NCI-H2196 (cell line): ENCODE measurements at regions not wholly inside any gene's neighbourhood (a gene's known extent, or its start where the extent isn't known, plus 50 kb on each side); places are given as distances from the start of the nearest gene placed in this dataset.
"Not testable (repeated sequence)": the region's sequence is repeated elsewhere in the genome, so short reads cannot be mapped to it uniquely, and the experiment has no call there.

ENCODE experiments used
- DNase-seq: peaks from one replicate; lab custom pipeline; 2025; ENCODE audit not compliant: unreplicated experiment; lab: John Stamatoyannopoulos, UW

DNA sequence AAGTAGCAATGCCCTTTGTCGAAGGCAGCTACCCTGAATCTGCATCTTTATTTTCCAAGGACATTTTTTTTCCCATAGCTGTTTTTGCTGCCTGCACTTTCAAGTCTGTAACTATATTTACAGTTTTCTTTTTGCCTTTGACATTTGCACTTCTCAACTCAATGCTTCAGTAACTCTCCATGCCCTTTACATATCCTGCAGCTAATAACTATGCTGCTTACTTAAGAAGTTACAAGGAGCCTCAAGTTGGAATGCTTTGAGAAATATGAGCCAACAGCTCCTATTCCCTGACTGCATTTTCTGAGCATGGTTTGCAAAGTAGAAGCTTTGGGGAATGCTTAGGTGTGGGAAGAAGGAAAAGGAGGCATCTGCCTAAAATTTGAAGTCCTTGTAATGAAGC lies 194.8 kb upstream of the TRPC7 start:
- no peak for DNase-seq

GRCh38 chr5:136559651-136560050 lies 194.3 kb upstream of the TRPC7 start:
- no peak for DNase-seq

- not testable (repeated sequence) for DNase-seq
These were observed 181.8 kb upstream of the TRPC7 start for GRCh38 chr5:136547096-136547495.

GRCh38 chr5:136546441-136546840 lies 181.1 kb upstream of the TRPC7 start:
- not testable (repeated sequence) for DNase-seq

GRCh38 chr5:136545031-136545430 lies 179.7 kb upstream of the TRPC7 start:
- not testable (repeated sequence) for DNase-seq

DNA sequence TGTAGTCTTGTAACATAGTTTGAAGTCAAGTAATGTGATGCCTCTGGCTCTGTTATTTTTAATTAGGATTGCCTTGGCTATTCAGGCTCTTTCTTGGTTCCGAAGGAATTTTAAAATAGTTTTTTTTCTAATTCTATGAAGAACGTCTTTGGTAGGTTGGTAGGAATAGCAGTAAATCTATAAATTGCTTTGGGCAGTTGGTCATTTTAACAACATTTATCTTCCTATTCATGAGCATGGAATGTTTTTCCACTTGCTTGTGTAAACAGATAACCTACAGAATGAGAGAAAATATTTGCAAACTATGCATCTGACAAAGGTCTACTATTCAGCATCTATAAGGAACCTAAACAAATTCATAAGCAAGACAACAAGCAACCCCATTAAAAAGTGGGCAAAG lies 173.2 kb upstream of the TRPC7 start:
- DNase-seq = no peak

DNA sequence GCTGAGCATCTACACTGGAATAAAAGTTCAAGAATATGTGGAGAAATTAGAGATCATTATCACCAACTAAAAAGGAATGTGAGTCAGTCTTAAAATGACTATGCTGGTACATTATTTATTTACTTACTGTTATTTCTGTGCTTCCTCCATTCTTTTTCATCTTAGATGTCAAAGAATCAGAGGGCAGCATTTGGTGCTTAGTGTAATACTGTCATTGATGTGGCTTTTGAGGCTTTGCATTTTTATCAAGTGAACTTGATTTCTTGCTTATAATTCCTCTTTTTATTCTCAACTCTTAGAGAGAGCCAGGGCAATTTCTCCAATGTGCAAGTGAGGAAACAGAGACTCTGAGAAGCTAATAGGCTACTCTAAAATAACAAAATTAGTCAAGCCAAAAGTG lies 163.7 kb upstream of the TRPC7 start:
- DNase-seq = no peak

DNA sequence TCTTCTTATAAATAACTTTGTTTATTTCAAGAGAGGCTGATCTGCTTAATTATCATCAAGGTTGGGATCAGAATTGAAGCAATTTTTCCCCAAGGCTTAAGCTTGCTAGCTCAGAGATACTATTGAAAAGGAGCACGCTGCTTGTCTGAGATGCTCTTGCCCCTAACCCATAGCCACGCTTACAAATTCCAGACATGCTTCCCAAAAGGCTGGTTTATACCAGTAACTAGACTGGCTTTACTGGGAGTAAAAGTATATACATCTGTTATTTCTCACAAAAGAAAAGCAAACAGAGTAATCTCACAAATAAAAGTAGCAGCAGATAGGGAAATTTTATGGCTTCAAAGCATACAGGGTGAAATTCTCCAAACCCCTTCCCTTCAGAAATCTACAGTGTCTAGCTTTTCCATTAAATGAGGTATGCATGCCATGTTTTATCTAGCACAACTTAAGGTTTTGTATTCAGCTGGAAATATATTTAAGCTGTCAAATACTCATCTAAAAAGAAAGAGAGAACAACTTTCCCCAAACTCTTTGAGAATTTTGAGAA lies 163.2 kb upstream of the TRPC7 start:
- no peak for DNase-seq

GRCh38 chr5:136527311-136527710 lies 162.0 kb upstream of the TRPC7 start:
- no peak for DNase-seq

GRCh38 chr5:136526791-136527190 lies 161.4 kb upstream of the TRPC7 start:
- DNase-seq = no peak

DNA sequence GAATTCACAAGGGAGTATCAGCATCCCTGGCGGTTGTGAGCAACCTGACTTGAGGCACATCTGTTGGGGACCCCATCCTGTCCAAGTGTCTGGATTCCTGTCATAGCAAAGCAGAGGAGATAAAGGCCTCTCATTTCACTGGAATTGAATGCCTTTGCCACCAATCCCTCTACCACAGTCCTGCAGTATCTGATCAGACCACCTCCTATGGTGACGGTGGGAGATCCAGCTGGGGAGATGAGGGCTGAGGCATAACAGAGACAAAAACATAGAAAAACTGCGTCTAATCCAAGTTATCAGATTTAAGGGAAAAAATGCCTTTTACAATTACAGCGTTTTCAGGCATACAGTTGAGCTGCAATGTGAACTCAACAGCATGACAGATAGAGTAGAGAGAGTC lies 160.7 kb upstream of the TRPC7 start:
- no peak for DNase-seq

GRCh38 chr5:136525597-136525996 lies 160.3 kb upstream of the TRPC7 start:
- no peak for DNase-seq

DNA sequence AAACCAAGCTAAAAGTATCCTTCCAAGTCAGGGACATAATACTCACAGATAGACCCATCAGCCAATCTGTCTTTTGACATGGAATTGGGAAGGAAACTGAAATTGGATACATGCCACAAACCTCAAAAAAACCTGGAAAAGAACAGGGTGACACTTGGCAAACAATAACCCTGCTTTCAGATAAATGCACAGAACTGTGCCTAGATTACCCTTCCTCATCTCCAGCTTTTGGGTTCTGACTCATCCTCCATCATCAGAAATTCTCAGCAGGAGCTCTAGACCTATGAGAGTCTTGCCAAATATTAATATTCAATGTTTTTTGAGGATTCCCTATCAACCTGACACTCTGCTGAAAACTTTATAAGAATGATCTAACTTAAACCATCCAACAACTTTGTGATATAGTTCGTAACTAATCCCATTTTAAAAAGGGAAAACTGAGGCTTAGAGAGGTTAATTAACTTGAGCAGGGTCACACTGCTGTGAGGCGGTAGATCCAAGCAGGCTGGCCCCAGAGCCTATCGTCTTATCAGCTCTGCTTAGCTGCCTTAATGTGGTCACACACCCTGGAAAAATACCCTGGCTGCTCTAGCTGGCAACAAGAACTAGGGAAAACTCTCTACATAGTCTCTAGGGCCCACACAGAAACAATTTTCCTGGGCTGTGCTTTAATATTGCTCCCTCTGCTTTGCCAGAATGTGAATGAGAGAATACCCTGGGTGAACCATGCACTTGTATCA lies 157.0 kb upstream of the TRPC7 start:
- no peak for DNase-seq

- DNase-seq = no peak
These were observed 156.4 kb upstream of the TRPC7 start for GRCh38 chr5:136521696-136522095.

GRCh38 chr5:136518814-136519213 lies 153.5 kb upstream of the TRPC7 start:
- DNase-seq = no peak

- DNase-seq = no peak
These were observed 152.8 kb upstream of the TRPC7 start for GRCh38 chr5:136518174-136518573.

DNA sequence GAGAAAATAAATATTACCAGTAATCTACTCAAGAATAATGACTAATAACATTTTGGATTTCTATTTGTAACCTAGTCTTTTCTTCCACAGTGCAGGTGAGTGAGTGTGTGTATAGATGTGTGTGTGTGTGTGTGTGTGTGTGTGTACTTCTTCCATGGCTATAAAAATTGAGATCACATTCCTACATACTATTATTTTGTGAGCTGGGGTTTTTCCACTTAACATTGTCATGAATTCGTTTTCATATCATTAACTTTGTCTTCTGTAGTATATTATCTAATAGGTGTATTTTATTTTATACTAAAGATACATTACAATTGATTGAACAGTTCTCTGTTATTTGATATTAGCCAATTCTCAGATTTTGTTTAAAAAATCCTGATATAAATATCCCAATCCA lies 152.4 kb upstream of the TRPC7 start:
- DNase-seq = no peak

DNA sequence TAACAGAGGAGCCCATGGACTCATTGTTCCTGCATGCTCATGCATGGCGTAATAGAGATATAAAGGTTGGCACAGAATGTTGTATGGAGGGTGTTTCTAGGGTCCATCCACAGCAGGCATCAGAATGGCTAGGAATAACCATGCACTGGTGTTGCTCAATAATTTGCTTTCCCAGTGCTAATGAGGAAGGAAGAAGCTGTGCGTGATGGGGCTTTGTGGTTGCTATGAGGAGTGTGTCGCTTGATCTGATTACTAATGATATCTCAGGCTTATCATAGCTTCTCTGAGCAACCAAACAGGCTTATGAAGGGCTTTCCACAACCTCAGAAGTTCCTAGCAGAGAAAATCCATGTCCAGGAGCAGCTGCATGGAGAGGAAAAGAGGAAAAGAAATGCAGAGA lies 151.3 kb upstream of the TRPC7 start:
- DNase-seq = no peak

GRCh38 chr5:136513430-136513829 lies 148.1 kb upstream of the TRPC7 start:
- no peak for DNase-seq

DNA sequence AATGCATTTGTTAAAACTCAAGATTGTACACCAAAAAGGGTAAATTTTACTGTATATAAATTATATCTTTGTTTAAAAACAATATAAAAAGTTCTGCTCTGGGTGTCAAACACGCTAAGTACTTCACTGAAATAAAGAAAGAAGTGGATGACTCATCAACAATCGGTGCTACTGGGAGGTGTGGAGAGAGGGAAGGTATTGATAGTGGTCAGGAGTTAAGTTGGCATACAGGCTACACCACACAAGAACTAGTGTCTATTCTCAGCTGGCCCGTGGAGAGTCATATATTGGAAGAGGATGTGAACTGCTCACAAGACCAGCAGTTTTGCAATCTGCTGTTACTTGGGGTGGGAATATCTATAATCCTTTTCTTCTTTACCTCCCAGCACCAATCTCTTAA lies 145.7 kb upstream of the TRPC7 start:
- no peak for DNase-seq

DNA sequence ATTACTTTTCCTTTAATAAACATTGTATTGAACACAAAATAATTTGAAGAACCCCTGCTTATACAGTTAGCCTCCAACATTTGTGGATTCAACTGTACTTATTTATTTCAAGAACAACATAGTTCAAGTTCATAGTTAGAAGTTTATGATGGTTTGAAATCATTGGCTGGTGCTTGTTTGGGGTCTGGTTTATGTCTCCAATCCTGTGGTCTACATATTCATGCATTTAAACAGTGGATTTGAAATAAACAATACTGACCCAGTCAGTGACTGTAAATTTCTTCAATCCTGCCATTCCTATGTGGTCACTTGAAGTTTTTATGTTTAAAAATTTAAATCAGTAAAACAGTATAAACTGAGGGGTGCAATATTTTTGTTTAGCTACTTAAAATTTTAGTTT lies 145.1 kb upstream of the TRPC7 start:
- no peak for DNase-seq

GRCh38 chr5:136506131-136506530 lies 140.8 kb upstream of the TRPC7 start:
- DNase-seq = no peak

DNA sequence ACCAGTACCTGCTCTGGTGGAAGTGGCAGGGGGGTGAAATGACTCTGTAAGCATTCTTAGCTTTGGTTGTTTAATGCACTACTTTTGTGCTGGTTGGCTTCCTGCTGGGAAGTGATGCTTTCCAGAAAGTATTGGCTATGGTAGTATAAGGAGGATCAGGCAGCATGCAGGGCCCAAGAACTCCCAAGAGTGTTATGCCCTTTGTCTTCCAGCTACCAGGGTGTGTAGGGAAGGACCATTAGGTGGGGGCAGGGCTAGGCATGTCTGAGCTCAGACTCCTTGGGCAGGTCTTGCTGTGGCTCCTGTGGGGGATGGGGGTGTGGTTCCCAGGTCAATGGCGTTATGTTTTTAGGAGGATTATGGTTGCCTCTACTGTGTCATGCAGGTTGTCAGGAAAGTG lies 135.8 kb upstream of the TRPC7 start:
- DNase-seq = no peak
